Upper lobe of left lung (tissue), 6 donors: ENCODE measurements at regions not wholly inside any gene's neighbourhood (a gene's known extent, or its start where the extent isn't known, plus 50 kb on each side); places are given as distances from the start of the nearest gene placed in this dataset.

Experiments used
- ATAC-seq, 2 donors: fragments of 200-7000 bp; cut with Tn5 transposase; one replicate each; pipeline ENCODE4 v1.9.1; 2022; ENCODE audit warnings: mild to moderate bottlenecking in 2 of 2, moderate library complexity in 2 of 2; ENCODE audit not compliant: low FRiP score in 2 of 2
- DNase-seq, 2 donors: peaks; one replicate each; pipeline ENCODE4 v3.0.0-alpha.2; 2019 to 2020
- H3K27ac ChIP-seq, 4 donors: fragments of 200-600 bp; sonication (generic); one replicate each; pipeline ENCODE4 v1.5.1; 2016 to 2019
- H3K27me3 ChIP-seq, 4 donors: fragments of 200-600 bp; sonication (generic); one replicate each; pipeline ENCODE4 v1.5.1; 2017 to 2019
- H3K36me3 ChIP-seq, 4 donors: fragments of 200-600 bp; sonication (generic); one replicate each; pipeline ENCODE4 v1.5.1; 2016 to 2019
- H3K4me1 ChIP-seq, 4 donors: fragments of 200-600 bp; sonication (generic); one replicate each; pipeline ENCODE4 v1.5.1; 2018 to 2019
- H3K4me3 ChIP-seq, 4 donors: fragments of 200-600 bp; sonication (generic); one replicate each; pipeline ENCODE4 v1.5.1; 2017 to 2019; ENCODE audit warnings: mild to moderate bottlenecking in 2 of 4, moderate library complexity in 1 of 4
- H3K9me3 ChIP-seq, 4 donors: fragments of 200-600 bp; sonication (generic); one replicate each; pipeline ENCODE4 v1.5.1; 2018 to 2019
- EP300 ChIP-seq, 4 donors: sonication (generic); formaldehyde crosslinking; IDR thresholded peaks; one replicate each; pipeline ENCODE4 v1.5.1; 2017; ENCODE audit warnings: antibody characterized with exemption in 4 of 4, control low read depth in 2 of 4
- POLR2A ChIP-seq, 4 donors: fragments of 450-650 bp; IDR thresholded peaks; one replicate each; pipeline ENCODE4 v1.5.1; 2016 to 2017; ENCODE audit warnings: antibody characterized with exemption in 4 of 4, mild to moderate bottlenecking in 2 of 4
- POLR2AphosphoS5 ChIP-seq, 2 donors: sonication (generic); formaldehyde crosslinking; IDR thresholded peaks; one replicate each; pipeline ENCODE4 v1.5.1; 2017; ENCODE audit warnings: antibody characterized with exemption in 2 of 2
- WGBS, 2 donors: methylation state at CpG; one replicate each; pipeline ENCODE4 v1.1.5; 2017 to 2018; 5-methylcytosine and 5-hydroxymethylcytosine counted together
- TF ChIP-seq, protein P1 (sequence below), 6 experiments: fragments of 450-650 bp in 4 of 6; fragments of 200-600 bp in 2 of 6; sonication (generic) in 2 of 6; IDR thresholded peaks; one replicate each; pipeline ENCODE4 v1.5.1; 2016 to 2019; ENCODE audit warnings: antibody characterized with exemption in 6 of 6
- donor health status: DM: no; HTN: no; CAD: no; lungs with moderate emphysema.
- donor health status: DM: no; HTN: yes; CAD: no; lungs with severe emphysema.

DNA sequence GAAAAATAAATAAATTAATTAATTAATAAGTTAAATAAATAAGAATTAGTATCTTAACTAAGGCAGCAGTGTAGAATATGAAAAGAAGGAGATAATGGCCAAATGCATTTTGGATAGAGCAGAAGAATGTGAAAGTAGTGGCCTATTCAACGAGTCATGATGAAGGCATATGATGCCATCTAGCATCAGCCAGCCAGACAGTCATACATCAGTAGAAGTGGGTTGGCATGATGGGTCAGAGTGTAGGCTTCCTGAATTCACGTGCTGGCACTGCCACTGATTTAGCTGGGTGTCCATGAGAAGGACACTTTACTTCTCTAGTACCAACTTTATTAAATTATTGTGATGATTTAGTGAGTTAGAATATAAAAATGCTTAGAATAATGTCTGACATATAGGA lies 256.1 kb upstream of the ARPP21 start:
- Histone ChIP-seq H3K36me3 (no peaks in the 10 kb centered on the region), H3K4me1 (no peaks in the 10 kb centered on the region), H3K9me3 (no peaks in the 10 kb centered on the region), H3K27ac (no peak overlapping the region), H3K4me3 (no peak overlapping the region), H3K27me3 (no peaks in the 10 kb centered on the region)
- DNase-seq (no peak), ATAC-seq (no peak)
- TF ChIP-seq EP300 (IDR thresholded peaks at IDR 0.05) = no peak
- TF ChIP-seq POLR2A (IDR thresholded peaks at IDR 0.05) = no peak
- no peak for TF ChIP-seq POLR2AphosphoS5 (IDR thresholded peaks at IDR 0.05)
- TF ChIP-seq, protein P1, sequence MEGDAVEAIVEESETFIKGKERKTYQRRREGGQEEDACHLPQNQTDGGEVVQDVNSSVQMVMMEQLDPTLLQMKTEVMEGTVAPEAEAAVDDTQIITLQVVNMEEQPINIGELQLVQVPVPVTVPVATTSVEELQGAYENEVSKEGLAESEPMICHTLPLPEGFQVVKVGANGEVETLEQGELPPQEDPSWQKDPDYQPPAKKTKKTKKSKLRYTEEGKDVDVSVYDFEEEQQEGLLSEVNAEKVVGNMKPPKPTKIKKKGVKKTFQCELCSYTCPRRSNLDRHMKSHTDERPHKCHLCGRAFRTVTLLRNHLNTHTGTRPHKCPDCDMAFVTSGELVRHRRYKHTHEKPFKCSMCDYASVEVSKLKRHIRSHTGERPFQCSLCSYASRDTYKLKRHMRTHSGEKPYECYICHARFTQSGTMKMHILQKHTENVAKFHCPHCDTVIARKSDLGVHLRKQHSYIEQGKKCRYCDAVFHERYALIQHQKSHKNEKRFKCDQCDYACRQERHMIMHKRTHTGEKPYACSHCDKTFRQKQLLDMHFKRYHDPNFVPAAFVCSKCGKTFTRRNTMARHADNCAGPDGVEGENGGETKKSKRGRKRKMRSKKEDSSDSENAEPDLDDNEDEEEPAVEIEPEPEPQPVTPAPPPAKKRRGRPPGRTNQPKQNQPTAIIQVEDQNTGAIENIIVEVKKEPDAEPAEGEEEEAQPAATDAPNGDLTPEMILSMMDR (IDR thresholded peaks at IDR 0.05) = no peak
- WGBS, 2 donors = 75 to 84% methylated on average over 2 of the region's 2 CpGs

DNA sequence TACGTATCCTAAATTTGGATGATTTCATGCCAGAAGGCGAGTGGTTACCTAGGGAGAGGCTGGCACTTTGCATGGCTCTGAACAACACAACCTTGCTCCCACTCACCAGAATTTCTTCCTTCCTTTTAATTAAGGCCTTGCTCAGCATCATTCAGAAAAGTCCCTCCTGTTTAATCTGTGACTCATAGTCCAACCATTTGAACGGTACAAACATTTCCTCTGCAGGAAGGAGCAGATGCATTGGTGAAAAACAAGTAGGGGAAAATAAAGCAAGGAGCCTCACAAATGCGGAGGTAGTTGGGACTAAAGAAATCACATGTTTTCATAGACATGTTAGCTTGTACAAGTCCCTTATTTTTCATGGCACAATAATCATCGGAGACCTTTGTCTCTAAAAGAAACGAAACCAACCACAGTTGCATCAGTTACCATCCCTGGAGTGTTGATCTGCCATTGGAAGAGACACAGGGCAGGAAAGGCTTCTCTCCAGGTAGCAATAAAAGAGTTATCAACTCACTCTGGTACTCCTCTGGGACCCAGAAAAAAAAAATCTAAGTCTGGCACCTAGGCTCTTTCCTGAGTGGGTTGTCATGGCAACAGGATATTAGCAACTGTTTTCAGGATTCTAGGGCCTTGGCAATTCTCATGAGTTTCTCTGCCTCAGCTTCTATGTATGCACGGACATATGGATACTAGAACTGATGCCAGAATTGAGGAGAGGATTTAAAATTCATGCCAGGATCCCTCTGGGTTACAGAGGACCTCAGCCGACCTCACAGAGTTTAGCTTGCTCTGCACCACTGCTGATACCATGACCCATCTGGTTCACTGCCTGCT lies 255.4 kb upstream of the ARPP21 start:
- Histone ChIP-seq H3K4me3 (no peak overlapping the region), H3K27ac (no peak overlapping the region), H3K27me3 (no peaks in the 10 kb centered on the region), H3K9me3 (no peaks in the 10 kb centered on the region), H3K36me3 (no peaks in the 10 kb centered on the region), H3K4me1 (no peaks in the 10 kb centered on the region)
- DNase-seq (no peak), ATAC-seq (no peak)
- WGBS, 2 donors = 67 to 71% methylated on average over 8 of the region's 8 CpGs
- TF ChIP-seq POLR2A (IDR thresholded peaks at IDR 0.05) (no peak), EP300 (IDR thresholded peaks at IDR 0.05) (no peak), POLR2AphosphoS5 (IDR thresholded peaks at IDR 0.05) (no peak)
- TF ChIP-seq, protein P1 (IDR thresholded peaks at IDR 0.05) = no peak

DNA sequence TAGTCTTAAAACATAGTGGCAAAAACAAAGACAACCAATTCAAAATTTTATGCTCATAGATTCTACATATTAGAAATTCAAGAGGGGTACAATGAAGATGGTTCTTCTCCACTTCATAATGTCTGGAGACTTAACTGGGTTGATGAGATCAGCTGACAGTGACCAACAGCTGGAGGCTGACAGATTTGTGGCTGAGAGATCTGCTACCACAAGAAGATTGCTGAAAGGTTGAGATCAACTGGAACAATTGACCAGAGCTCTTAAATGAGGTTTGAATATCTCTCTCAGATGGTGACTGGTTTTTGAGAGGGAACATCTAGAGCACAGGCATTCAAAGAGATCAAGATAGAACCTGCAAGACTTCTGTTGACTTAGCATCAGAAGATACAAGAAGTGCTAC lies 254.1 kb upstream of the ARPP21 start:
- no peak for ATAC-seq
- H3K27ac ChIP-seq = no peak overlapping the region
- no peak for TF ChIP-seq POLR2AphosphoS5 (IDR thresholded peaks at IDR 0.05)
- TF ChIP-seq EP300 (IDR thresholded peaks at IDR 0.05) = no peak
- H3K36me3 ChIP-seq = no peaks in the 10 kb centered on the region
- H3K4me1 ChIP-seq = no peaks in the 10 kb centered on the region
- no peak for DNase-seq
- no peaks in the 10 kb centered on the region for H3K9me3 ChIP-seq
- no peaks in the 10 kb centered on the region for H3K27me3 ChIP-seq
- H3K4me3 ChIP-seq = no peak overlapping the region

- H3K27ac ChIP-seq = no peak overlapping the region
- H3K4me1 ChIP-seq = no peaks in the 10 kb centered on the region
- ATAC-seq (no peak), DNase-seq (no peak)
- no peak for TF ChIP-seq POLR2AphosphoS5 (IDR thresholded peaks at IDR 0.05)
- TF ChIP-seq POLR2A (IDR thresholded peaks at IDR 0.05) = no peak
- TF ChIP-seq, protein P1 (IDR thresholded peaks at IDR 0.05) = no peak
- TF ChIP-seq EP300 (IDR thresholded peaks at IDR 0.05) = no peak
- H3K9me3 ChIP-seq = peaks cover 0 to 18% (median 8%) of the 10 kb centered on the region in 4 donors
- WGBS, 2 donors = 33 to 36% methylated on average over 2 of the region's 2 CpGs
- no peak overlapping the region for H3K4me3 ChIP-seq
- no peaks in the 10 kb centered on the region for H3K36me3 ChIP-seq
- H3K27me3 ChIP-seq = no peaks in the 10 kb centered on the region
Observed at GRCh38 chr3:35389907-35390306, 249.4 kb upstream of the ARPP21 start.

DNA sequence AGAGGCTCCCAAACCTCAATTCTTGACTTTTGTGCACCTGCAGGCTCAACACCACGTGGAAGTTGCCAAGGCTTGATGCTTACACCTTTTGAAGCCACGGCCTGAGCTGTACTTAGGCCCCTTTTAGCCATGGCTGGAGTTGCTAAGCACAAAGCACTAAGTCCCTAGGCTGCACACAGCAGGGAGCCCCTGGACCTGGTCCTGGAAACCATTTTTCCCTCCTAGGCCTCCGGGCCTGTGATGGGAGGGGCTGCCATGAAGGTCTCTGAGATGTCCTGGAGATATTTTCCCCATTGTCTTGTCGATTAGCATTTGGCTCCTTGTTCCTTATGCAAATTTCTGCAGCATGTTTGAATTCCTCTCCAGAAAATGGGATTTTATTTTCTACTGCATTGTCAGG lies 247.1 kb upstream of the ARPP21 start:
- WGBS, 2 donors = 62 to 85% methylated on average over 2 to 4 of the region's 4 CpGs

More for the DNA sequence above, 247.1 kb upstream of the ARPP21 start:
- ATAC-seq (no peak), DNase-seq (no peak)
- H3K4me3 ChIP-seq = no peak overlapping the region
- H3K4me1 ChIP-seq = no peaks in the 10 kb centered on the region
- TF ChIP-seq EP300 (IDR thresholded peaks at IDR 0.05) (no peak), POLR2AphosphoS5 (IDR thresholded peaks at IDR 0.05) (no peak), POLR2A (IDR thresholded peaks at IDR 0.05) (no peak)
- TF ChIP-seq, protein P1 (IDR thresholded peaks at IDR 0.05) = no peak
- H3K9me3 ChIP-seq = peaks cover 0 to 18% (median 8%) of the 10 kb centered on the region in 4 donors
- no peaks in the 10 kb centered on the region for H3K27me3 ChIP-seq
- H3K27ac ChIP-seq = no peak overlapping the region
- H3K36me3 ChIP-seq = no peaks in the 10 kb centered on the region
